NCI-H526 treated with DMSO at 0.1 percent for 48 hours (cell line): ENCODE measurements at regions not wholly inside any gene's neighbourhood (a gene's known extent, or its start where the extent isn't known, plus 50 kb on each side); places are given as distances from the start of the nearest gene placed in this dataset.
"Not testable (repeated sequence)": the region's sequence is repeated elsewhere in the genome, so short reads cannot be mapped to it uniquely, and the experiment has no call there.

Experiments used
- DNase-seq: peaks from one replicate; lab custom pipeline; 2025; lab: John Stamatoyannopoulos, UW

DNA sequence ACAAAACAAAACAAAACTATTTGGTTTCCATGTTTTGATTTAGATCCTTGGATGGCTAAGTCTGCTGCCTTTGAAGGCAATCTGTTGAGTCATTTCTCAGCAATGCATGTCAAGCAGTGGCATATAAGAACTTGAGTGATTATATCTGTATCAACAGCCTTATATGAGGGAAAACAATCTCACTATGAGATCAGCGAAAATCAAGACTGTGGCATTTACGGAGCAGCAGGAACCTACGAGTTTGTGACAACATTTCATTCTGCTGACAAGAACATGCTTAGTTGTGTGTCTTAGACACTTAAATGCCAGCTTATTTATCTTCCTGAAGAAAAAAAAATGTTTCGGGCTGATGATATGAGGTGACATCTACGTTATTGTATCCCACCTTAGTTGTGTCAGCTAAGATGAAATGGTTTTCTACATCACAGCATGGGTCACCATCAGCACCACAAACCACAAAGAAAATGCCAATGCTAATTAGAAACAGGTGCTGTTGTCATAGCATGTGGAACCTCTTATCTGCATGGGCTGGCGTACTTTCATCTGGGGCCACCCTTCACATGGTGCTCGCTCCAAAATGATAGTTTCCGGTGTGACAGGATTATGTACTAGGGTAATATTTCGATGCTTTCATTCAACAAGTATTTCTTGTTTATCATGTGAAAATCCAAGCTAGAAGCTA lies 1085.5 kb downstream of the SORCS1 start:
- no peak for DNase-seq

GRCh38 chr10:106076496-106076895 lies 1088.0 kb downstream of the SORCS1 start:
- no peak for DNase-seq

- DNase-seq, result no peak
Measured at GRCh38 chr10:106053061-106053460, 1111.4 kb downstream of the SORCS1 start.

DNA sequence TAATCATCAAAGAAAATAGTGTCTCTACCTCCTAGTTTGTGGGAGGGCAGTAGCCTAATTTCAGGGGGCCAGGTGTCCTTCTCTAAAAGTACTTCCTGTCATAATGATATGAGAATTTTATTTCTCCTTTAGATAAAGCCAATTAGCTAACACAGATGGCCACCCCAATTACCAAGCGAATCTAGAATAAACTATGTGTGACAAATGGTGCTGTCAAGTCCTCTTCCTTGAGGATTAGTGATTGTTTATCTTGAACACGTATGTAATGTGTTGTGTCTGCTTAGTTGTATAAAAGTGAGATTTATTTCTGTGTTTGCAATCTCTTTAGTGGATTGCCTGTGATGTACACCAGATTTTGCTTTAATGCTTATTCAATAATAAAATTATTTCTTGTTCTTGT lies 1120.0 kb downstream of the SORCS1 start:
- DNase-seq, result no peak

DNA sequence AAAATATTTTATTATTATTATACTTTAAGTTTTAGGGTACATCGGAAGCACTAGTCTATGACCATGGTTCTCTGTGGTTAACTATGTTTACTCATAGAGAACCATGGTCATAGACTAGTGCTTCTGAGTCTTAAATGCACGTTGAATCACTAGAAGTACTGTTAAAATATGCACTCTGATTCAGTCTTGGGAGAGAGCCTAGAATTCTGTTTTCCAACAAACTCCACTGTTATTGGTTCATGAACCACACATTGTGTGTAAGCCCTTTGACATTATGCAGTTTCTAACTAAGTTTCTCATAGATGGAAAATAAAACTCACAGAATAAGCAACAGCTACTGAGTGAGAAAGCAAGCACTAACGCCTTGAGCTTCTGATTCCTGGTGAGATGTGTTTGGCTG lies 1120.6 kb downstream of the SORCS1 start:
- no peak for DNase-seq

DNA sequence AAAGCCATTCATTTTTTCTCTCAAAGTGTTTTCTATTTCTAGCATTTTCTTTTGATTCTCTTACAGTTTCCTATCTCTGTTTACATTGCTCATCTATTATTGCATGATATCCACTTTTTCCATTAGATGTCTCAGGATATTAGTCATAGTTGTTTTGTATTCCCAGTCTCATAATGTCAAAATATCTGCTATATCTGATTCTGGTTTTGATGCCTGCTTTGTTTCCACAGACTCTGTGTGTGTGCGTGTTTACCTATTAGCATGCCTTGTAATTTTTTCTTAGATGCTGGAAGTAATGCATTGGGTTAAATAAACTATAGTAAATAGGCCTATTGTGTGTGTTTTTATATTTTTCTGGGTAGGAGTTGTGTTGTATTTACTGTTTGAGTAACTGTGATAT lies 1126.3 kb downstream of the SORCS1 start:
- DNase-seq, result no peak

- DNase-seq, result no peak
Measured at GRCh38 chr10:106033065-106033464, 1131.4 kb downstream of the SORCS1 start.

- DNase-seq, result no peak
Measured at GRCh38 chr10:106032450-106033002, 1132.0 kb downstream of the SORCS1 start.

DNA sequence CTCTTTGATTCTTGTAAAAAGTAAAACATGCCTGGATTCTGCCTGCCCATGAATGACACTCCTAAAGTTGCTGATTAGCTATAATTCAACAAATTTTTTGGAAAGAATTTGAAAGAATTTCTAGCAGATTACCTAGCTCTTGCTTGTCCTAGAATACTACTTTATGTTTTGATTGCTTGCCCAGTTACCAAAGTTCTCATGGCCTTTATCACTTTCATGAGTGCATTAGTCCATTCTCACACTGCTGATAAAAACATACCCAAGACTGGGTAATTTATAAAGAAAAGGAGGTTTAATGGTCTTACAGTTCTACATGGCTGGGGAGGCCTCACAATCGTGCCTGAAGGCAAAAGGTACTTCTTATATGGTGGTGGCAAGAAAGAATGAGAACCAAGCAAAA lies 1137.3 kb downstream of the SORCS1 start:
- DNase-seq, result no peak

DNA sequence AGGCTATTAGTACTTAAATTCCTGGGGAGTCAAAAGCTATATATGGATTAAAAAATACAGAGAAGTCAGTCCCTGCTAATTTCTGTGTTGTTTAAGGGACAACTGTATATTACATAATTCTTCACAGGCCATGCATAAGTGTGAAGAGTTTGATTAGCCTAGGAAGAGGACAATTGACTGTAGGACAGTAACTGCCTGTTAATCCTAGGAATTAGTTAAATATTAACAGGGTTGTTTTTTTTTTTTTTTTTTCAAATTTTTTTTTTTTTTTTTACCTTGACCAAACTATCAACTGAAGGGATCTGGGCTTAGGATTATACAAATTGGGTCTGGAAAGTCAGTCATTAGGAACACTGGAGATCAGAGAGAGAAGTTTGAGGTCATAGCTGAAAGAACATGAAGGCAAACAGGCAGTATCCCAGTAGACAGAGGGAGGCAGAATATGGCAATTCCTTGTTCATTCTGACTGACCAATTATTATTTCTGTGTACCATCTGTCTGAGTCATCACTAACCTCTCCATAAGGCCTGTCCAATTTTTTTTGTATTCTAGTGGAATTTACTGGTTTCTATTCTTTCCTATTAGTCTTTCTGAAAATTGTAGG lies 1139.2 kb downstream of the SORCS1 start:
- no peak for DNase-seq

DNA sequence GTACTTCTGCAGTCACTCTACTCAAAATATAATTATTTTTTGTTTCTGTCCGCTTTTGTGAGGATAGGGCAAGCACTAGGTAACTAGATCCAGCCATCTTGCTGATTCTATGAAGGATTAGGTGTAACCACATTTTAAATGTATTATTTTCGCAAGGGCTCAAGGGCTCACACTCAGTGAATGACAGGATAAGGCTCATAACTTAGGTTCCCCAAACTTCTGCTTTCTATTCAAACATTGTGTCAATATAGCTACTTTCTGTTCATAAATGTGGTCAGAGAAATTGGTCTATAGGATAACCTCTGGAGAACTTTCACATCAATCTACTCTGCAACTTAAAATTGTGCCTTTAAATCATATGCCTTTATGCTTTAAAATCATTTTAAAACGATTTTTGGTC lies 1141.2 kb downstream of the SORCS1 start:
- no peak for DNase-seq

- not testable (repeated sequence) for DNase-seq
Measured at GRCh38 chr10:106019559-106019958, 1144.9 kb downstream of the SORCS1 start.

GRCh38 chr10:106015369-106016199 lies 1148.9 kb downstream of the SORCS1 start:
- DNase-seq, result not testable (repeated sequence)

DNA sequence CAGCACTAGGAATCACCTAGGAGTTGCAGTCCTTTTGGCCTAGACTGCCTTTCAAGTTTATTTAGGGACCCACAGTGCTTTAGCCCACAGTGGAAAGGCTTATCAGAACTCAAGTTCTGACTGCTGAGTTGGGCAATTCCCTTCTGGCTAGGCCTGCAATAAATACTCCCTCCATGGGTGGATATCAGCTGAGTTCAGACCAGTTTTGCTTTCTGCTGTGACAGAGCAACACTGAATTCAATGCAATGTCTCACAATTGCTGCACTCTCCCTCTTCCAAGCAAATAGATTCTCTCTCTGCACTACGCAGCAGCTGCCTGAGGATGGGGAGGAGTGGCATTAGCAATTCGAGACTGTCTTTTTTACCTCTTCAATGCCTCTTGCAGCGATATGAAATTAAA lies 1153.3 kb downstream of the SORCS1 start:
- no peak for DNase-seq

DNA sequence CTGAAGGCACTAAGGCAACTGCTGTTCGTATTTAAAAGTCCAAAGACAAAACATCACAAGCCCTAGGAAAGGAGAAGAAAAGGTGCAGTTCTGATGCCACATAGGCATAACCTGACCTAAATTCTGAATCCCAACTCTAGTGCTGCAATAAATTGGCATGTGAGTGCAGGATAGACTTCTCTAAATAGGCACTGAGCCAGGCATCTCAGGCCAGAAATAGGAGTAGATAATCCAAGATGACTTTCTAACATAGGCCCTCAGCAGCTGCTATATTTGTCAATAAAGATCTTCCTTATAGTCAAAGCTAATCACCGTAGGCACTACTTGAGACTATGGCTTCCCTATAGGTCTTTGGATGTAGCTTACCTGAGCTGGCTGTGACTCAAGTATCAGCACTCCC lies 1163.8 kb downstream of the SORCS1 start:
- DNase-seq, result no peak

DNA sequence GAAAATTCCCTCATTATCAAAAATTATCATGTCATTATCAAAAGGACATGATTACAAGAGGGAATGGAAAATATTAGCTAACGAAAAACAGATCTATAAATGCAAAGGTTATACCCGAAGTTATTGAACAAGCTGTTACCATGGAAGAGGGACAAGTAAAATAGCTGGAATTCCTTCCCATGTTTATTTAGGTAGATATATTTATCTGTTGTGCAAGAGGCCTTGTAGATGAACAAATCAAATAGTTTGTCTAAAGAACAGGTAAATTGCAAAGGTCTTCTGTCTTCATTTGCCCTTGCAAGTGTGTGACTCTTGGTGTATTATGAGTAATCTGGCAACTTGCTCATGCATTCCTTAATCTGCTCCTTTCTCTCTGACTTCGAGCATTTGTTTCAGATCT lies 1170.9 kb downstream of the SORCS1 start:
- DNase-seq, result no peak

- no peak for DNase-seq
Measured at GRCh38 chr10:105992928-105993327, 1171.6 kb downstream of the SORCS1 start.

GRCh38 chr10:105990529-105990928 lies 1174.0 kb downstream of the SORCS1 start:
- no peak for DNase-seq

- DNase-seq, result no peak
Measured at GRCh38 chr10:105989995-105990394, 1174.5 kb downstream of the SORCS1 start.

GRCh38 chr10:105988848-105989247 lies 1175.7 kb downstream of the SORCS1 start:
- DNase-seq, result no peak

DNA sequence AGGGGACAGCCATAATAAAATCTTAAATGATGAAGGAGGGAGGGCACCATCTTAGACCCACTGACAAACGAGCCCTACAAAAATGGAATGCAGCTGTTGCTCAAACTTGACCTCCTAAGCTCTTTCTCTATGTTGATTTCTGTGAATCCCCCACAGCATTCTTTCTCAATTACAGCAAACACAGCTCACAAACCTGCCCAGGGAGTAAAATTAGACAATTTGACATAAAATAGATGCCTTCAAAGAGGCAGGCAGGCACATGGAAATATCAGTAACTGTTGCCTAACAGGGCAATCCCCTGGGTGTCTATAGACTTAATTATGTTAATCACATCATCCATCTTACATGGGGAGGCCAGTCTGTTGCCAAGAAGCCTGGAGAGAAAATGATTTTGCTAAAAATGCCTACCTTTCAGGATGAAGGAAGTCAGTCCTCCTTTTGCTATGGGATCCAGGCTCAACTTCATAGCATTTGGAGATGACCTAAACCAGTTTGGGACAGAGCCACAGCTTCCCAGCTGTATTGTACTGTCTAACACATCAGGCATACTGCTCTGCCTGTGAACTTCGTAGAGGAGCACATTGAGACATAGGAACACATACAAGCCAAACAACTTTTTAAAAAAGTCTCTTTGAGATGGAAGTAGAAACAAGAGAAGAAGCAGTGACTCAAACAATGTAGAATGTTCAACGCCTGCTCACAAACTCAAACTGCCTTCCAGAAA lies 1177.4 kb downstream of the SORCS1 start:
- DNase-seq, result no peak

DNA sequence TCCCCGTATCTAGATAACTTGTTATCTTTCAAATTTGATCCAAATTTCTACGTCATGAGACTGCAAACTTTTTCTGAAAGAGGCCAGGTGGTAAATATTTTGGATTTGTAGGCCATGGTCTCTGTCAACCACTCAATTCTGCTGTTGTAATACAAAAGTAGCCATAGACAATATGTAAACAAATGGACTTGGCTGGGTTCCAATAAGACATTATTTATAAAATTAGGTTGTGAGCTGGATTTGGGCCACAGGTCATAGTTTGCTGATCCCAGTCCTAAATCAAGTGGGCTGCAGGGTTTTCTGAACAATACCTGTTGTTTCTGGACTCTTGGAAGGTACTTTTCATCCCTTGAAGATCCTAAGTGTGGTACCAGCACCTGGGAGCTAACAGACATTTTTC lies 1178.0 kb downstream of the SORCS1 start:
- DNase-seq, result no peak
